ENCODE measurements at regions not wholly inside any gene's neighbourhood (a gene's known extent, or its start where the extent isn't known, plus 50 kb on each side); places are given as distances from the start of the nearest gene placed in this dataset.

DNA sequence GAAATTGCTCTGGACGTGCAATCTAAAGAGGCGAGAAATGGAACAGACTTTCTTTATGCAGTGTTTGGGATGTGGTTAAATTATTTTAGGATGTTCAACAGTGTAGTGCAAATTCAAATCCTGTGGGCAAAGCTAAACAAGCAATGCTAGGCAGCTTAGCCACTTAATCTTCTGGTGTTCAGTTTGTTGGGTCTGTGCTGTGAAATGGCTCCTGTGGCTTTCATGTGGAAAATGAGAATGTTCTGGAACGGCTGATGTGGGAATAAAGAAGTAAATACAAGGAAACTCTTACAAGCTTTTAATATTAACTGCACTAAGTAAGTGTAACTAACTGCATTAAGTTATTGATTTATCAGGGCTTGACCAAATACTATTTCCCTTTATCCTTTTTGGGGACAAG lies 766.6 kb downstream of the ADGRL2 start:
- TF ChIP-seq, protein P1, sequence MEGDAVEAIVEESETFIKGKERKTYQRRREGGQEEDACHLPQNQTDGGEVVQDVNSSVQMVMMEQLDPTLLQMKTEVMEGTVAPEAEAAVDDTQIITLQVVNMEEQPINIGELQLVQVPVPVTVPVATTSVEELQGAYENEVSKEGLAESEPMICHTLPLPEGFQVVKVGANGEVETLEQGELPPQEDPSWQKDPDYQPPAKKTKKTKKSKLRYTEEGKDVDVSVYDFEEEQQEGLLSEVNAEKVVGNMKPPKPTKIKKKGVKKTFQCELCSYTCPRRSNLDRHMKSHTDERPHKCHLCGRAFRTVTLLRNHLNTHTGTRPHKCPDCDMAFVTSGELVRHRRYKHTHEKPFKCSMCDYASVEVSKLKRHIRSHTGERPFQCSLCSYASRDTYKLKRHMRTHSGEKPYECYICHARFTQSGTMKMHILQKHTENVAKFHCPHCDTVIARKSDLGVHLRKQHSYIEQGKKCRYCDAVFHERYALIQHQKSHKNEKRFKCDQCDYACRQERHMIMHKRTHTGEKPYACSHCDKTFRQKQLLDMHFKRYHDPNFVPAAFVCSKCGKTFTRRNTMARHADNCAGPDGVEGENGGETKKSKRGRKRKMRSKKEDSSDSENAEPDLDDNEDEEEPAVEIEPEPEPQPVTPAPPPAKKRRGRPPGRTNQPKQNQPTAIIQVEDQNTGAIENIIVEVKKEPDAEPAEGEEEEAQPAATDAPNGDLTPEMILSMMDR (IDR thresholded peaks at IDR 0.05; ENCODE audit: low read depth, low read length, missing control alignments), result no peak
- H3K4me3 ChIP-seq (ENCODE audit: low read depth, low read length), result no peak overlapping the region
- no peak for DNase-seq (ENCODE audit: low read depth)

DNA sequence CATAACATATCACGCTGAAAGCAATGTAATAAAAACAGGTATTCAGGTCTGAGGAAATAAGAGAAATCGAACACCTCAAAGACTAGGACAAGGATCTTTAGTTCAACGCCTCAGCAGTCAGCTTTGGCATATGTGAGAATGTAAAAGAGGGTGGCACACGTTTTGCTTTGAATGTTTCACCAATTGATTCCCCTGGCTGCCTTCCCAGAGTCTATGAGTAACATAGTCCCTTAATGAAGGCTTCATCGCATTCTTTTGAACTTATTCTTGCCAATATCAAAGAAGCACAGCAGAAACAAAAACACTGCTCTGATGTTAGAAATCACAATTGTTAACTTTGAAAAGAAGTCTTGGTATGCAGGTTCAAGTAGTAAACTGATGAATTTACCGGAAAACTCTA lies 764.8 kb downstream of the ADGRL2 start:
- DNase-seq (ENCODE audit: low read depth), result no peak
- TF ChIP-seq, protein P1 (IDR thresholded peaks at IDR 0.05; ENCODE audit: low read depth, low read length, missing control alignments), result no peak
- no peak overlapping the region for H3K4me3 ChIP-seq (ENCODE audit: low read depth, low read length)

DNA sequence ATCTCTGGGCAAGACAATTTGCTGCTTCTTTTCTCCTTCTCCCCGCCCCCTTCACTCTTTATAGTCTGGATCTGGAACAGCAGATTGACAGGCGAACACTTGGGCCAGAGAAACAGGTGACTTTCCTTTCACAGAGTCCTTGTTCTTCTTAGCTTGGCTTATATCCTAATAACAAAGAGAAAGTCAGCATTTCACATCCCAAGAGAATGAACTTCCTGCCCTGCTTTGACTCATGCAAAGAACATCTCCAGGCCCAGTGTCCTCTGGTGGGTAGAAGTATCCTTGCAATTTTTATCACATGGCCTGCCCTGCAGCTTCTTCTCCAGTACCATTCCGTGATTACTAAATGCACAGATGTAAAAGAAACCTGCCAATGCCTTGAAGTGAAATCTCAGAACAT lies 764.4 kb downstream of the ADGRL2 start:
- DNase-seq (ENCODE audit: low read depth), result no peak
- TF ChIP-seq, protein P1 (IDR thresholded peaks at IDR 0.05; ENCODE audit: low read depth, low read length, missing control alignments), result no peak
- H3K4me3 ChIP-seq (ENCODE audit: low read depth, low read length), result no peak overlapping the region

DNA sequence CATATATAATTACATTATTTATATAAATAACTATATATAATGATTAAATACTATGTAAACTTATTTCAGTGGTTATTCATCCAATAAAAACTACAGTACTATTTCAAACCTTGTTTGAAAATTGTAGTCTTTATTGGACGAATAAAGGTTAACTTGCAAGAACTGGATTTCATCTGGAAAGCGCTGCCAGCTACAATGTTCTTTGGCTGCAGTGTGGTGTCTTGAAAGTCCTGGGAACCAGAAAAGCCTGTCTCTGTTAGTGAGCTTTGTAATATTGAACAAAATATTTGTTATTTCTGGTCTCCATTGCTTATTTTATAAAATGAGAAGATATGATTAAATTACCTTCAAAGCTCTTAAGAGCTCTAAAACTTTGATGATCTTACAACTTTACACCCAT lies 763.6 kb downstream of the ADGRL2 start:
- H3K4me3 ChIP-seq (ENCODE audit: low read depth, low read length), result no peak overlapping the region
- TF ChIP-seq, protein P1 (IDR thresholded peaks at IDR 0.05; ENCODE audit: low read depth, low read length, missing control alignments), result no peak
- no peak for DNase-seq (ENCODE audit: low read depth)

DNA sequence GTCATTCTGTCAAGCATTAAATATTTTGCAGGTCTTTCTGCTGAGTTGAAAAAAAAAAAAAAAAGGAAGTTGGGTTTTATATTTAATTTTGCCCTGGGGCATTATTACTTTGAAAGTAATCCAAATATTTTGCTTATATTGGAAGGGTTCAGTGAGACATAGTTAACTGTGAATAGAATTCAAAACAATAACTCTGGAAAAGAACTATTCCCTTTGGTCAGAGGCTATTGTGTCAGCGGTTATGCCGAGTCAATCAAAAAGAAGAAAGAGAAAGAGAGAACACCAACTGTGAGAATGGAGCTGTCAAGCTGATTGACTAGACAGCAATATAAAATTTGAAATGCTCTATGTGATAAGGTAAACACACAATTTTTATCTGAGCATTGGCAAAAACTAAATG lies 761.7 kb downstream of the ADGRL2 start:
- DNase-seq (ENCODE audit: low read depth), result no peak
- TF ChIP-seq, protein P1 (IDR thresholded peaks at IDR 0.05; ENCODE audit: low read depth, low read length, missing control alignments), result no peak
- no peak overlapping the region for H3K4me3 ChIP-seq (ENCODE audit: low read depth, low read length)

DNA sequence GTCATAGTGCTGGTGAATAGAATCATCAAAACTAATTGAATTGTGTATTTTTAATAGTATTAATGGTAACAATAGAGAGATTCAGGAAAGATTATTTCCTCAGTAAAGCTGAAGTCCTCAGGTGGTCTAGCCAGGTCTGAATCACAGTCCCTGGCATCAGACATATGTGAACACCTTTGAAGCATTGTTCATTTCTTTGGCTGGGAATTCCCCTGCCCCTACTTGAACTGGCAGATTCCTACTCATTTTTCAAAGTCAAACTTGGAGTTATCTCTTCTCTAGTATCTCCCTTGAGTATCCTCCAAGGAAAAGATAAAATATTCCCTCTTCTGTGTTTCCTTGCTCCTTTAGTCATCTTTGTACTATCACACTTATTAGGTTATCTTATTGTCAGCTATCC lies 759.8 kb downstream of the ADGRL2 start:
- no peak for DNase-seq (ENCODE audit: low read depth)
- no peak overlapping the region for H3K4me3 ChIP-seq (ENCODE audit: low read depth, low read length)
- TF ChIP-seq, protein P1 (IDR thresholded peaks at IDR 0.05; ENCODE audit: low read depth, low read length, missing control alignments), result no peak

DNA sequence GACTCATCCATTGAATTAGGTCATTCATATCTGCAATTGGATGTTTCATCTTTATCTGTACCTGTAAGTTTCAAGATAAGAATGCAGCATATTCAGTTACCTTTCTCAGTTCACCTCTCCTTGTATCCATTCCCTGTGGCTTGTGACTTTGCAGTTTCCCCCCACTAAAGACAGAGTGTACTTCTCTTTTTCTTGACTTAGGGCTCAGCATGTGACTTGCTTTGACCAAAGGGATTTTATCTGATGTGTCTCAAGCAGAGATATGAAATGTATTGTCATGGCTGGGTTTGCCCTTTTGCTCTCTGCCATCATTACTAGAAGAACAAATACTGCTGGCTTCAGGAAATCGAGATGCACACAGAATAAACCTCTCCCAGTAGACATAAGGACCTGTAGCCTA lies 754.8 kb downstream of the ADGRL2 start:
- H3K4me3 ChIP-seq (ENCODE audit: low read depth, low read length), result no peak overlapping the region
- TF ChIP-seq, protein P1 (IDR thresholded peaks at IDR 0.05; ENCODE audit: low read depth, low read length, missing control alignments), result no peak
- no peak for DNase-seq (ENCODE audit: low read depth)

Data from GM12864 (cell line).